Thoracic aorta (tissue), 2 donors: ENCODE measurements at regions not wholly inside any gene's neighbourhood (a gene's known extent, or its start where the extent isn't known, plus 50 kb on each side); places are given as distances from the start of the nearest gene placed in this dataset.

Experiments
- ATAC-seq: fragments of 150-250 bp; one replicate; pipeline ENCODE4 v1.8.0; 2017; ENCODE audit warnings: low read depth; ENCODE audit not compliant: insufficient number of reproducible peaks, low FRiP score
- DNase-seq: peaks from one replicate; pipeline ENCODE4 v3.0.0-alpha.2; 2020; ENCODE audit warnings: low spot score
- H3K27ac ChIP-seq, 2 donors: fragments of 200-600 bp; sonication (generic); 1 replicate in 1 of 2; 2 replicates in 1 of 2; pipeline ENCODE4 v1.5.1; 2016; ENCODE audit warnings: mild to moderate bottlenecking in 2 of 2, moderate library complexity in 2 of 2
- H3K27me3 ChIP-seq: fragments of 200-600 bp; sonication (generic); replicated peaks from 2 replicates; pipeline ENCODE4 v1.6.0; 2016; ENCODE audit warnings: mild to moderate bottlenecking; ENCODE audit not compliant: insufficient read depth
- H3K36me3 ChIP-seq: fragments of 200-600 bp; sonication (generic); one replicate; pipeline ENCODE4 v1.5.1; 2016
- H3K4me1 ChIP-seq, 2 donors: fragments of 200-600 bp; sonication (generic); 1 replicate in 1 of 2; 2 replicates in 1 of 2; pipeline versions ENCODE4 v1.5.1 to v1.6.0; 2016; ENCODE audit warnings: low read depth in 2 of 2, mild to moderate bottlenecking in 1 of 2; ENCODE audit not compliant: control insufficient read depth in 1 of 2
- H3K4me3 ChIP-seq: fragments of 200-600 bp; sonication (generic); 2 replicates; pipeline ENCODE4 v1.5.1; 2016; ENCODE audit warnings: mild to moderate bottlenecking
- H3K9me3 ChIP-seq: fragments of 200-600 bp; sonication (generic); 2 replicates; pipeline ENCODE4 v1.5.1; 2016
- TF ChIP-seq, protein P1 (sequence below): fragments of 200-600 bp; sonication (generic); IDR thresholded peaks from one replicate; pipeline ENCODE4 v1.5.1; 2019; ENCODE audit warnings: antibody characterized with exemption

DNA sequence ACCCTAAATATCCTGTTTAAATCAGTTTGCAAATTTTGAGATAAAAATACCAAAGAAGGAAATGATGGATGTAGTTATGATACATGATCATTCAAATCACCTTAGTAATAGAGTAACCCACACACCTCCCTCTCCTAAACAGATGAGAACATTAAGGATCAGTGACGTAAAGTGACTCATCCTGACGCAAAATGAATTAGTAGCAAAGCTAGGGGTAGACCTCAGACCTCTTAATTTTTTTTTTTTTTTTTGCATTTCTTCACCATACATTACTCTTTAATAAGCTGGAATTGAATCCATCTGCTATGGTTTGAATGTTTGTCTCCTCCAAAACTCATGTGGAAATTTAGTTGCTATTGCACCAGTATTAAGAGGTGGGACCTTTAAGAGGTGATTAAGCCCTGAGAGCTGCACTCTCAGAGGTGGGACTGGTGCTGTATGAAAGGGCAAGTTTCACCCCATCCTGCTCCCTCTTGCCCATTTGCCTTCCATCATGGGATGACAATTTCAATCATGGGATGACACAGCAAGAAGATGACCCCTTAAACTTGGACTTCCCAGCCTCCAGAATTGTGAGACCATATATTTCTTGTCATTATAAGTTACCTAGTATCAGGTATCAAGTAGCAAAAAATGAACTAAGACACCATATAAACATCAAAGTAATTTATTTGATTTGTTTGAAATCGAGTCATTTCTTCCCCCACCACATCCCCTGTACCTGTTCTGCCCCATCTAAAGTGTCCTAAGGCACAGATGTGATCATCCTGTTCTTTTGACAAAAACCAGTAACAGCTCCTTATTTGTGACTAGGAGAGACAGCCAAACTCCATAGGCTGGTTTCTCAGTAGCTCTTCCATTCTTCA, 114.6 kb upstream of the DUSP10 start:
- no peaks in the 10 kb centered on the region for H3K9me3 ChIP-seq

DNA sequence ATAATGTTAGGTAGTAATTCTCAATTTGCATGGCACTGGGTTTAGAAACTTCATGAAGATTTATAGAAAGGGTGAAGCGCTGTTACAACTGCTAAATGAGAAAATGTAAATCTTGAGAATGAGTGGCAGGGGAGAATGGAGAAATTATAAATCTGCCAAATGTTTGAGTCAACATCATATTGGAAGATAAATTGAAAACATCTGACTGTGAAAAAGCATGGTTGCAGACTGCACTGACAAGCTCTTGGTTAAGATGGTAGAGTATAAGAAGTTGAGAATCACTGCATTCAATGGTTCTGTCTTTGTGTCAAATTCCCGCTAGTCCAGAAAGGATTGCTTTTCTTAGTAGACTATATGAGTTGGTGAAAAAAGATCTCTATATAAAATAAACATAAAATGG, 113.3 kb upstream of the DUSP10 start:
- Histone ChIP-seq H3K27ac (no peak overlapping the region), H3K9me3 (no peaks in the 10 kb centered on the region), H3K4me1 (peaks cover 0 to 11% of the 10 kb centered on the region in 2 donors), H3K4me3 (no peak overlapping the region), H3K36me3 (no peaks in the 10 kb centered on the region), H3K27me3 (no peaks in the 10 kb centered on the region)
- TF ChIP-seq, protein P1, sequence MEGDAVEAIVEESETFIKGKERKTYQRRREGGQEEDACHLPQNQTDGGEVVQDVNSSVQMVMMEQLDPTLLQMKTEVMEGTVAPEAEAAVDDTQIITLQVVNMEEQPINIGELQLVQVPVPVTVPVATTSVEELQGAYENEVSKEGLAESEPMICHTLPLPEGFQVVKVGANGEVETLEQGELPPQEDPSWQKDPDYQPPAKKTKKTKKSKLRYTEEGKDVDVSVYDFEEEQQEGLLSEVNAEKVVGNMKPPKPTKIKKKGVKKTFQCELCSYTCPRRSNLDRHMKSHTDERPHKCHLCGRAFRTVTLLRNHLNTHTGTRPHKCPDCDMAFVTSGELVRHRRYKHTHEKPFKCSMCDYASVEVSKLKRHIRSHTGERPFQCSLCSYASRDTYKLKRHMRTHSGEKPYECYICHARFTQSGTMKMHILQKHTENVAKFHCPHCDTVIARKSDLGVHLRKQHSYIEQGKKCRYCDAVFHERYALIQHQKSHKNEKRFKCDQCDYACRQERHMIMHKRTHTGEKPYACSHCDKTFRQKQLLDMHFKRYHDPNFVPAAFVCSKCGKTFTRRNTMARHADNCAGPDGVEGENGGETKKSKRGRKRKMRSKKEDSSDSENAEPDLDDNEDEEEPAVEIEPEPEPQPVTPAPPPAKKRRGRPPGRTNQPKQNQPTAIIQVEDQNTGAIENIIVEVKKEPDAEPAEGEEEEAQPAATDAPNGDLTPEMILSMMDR = no peak
- no peak for DNase-seq
- ATAC-seq = no peak

More for the DNA sequence above, 114.6 kb upstream of the DUSP10 start:
- TF ChIP-seq, protein P1 = no peak
- Histone ChIP-seq H3K4me1 (peaks cover 0 to under 1% of the 10 kb centered on the region in 2 donors), H3K36me3 (no peaks in the 10 kb centered on the region), H3K27me3 (no peaks in the 10 kb centered on the region), H3K4me3 (no peak overlapping the region), H3K27ac (no peak overlapping the region)
- ATAC-seq (no peak), DNase-seq (no peak)

DNA sequence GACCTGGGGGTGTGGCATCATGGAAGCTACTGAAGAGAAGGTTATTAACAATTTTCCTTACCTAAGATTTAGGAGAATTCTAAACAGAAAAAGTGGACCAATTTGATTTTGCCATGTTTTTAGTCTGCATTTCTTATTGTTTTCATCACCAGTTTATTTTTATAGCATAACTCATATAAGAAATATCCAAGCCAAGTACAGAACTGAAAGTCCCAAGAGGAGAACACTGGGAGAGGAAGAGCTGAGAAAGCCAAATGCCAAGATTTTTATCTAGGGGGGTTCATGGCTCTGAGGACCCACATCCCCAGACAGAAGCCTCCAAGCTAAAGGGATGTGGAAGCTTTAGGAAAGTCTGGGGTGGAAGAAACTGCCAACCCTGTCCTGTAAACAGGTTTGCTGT, 109.4 kb upstream of the DUSP10 start:
- ATAC-seq = no peak

DNA sequence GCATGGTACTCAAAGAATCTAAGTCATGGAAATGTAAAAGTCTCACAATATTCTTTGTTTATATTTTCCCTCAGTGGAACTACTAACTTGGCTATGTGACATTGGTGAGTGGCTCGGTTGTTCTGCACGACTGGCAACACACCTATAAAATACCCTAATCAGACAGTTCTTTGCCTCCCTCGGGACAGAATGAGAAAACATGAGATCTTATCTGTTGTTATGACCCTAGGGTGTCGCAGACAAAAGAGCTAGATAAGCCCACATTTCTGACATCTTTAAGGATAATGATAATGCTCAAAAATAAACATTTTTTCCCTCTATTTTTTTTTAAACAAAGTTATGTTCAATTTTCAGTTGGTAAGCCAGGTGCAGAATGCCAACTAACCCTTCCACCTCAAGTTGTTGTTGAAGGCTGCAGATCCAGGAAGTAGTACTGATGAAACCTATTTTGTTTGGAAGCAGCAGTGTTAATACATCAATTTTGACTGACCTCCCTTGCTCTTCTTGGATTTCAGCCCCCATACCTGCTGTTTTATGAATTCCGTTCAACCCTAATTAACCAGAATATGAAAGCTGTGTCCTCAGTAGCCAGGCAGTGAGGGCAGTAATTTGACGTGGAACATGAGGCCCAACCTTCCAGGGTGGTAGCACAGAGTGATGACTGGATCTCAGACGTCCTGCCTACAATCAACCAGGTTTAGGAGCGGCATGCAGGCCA, 108.7 kb upstream of the DUSP10 start:
- ATAC-seq = no peak
- Histone ChIP-seq H3K36me3 (no peaks in the 10 kb centered on the region), H3K9me3 (no peaks in the 10 kb centered on the region), H3K27me3 (no peaks in the 10 kb centered on the region), H3K4me3 (no peak overlapping the region), H3K27ac (no peak overlapping the region), H3K4me1 (peaks cover 0 to 11% of the 10 kb centered on the region in 2 donors)
- DNase-seq = no peak
- TF ChIP-seq, protein P1 = no peak

More for the DNA sequence above, 109.4 kb upstream of the DUSP10 start:
- no peaks in the 10 kb centered on the region for H3K27me3 ChIP-seq
- no peaks in the 10 kb centered on the region for H3K9me3 ChIP-seq
- no peak overlapping the region for H3K4me3 ChIP-seq
- peaks cover 0 to 11% of the 10 kb centered on the region in 2 donors for H3K4me1 ChIP-seq
- TF ChIP-seq, protein P1 = no peak
- no peak overlapping the region for H3K27ac ChIP-seq
- H3K36me3 ChIP-seq = no peaks in the 10 kb centered on the region
- DNase-seq = no peak

DNA sequence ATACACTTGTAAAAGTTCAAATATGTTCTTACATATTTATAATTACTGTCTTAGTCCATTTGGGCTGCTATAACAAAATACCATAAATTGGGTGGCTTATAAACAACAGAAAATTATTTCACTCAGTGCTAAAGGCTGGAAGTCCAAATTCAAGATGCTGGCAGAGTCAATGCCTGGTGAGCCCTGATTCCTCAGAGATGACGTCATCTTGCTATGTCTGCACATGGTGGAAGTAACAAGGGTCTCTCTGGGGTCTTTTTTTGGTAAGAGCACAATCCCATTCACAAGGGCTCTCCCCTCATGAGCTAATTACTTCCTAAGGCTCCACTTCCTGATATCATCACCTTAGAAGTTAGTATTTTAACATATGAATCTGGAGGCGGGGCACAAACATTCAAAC, 108.0 kb upstream of the DUSP10 start:
- H3K27ac ChIP-seq = no peak overlapping the region
- TF ChIP-seq, protein P1 = no peak
- H3K9me3 ChIP-seq = no peaks in the 10 kb centered on the region
- H3K4me1 ChIP-seq = peaks cover 0 to 11% of the 10 kb centered on the region in 2 donors
- no peaks in the 10 kb centered on the region for H3K27me3 ChIP-seq
- DNase-seq (no peak), ATAC-seq (no peak)
- no peaks in the 10 kb centered on the region for H3K36me3 ChIP-seq
- H3K4me3 ChIP-seq = no peak overlapping the region
